ENCODE measurements at regions not wholly inside any gene's neighbourhood (a gene's known extent, or its start where the extent isn't known, plus 50 kb on each side); places are given as distances from the start of the nearest gene placed in this dataset.

GRCh38 chr4:1496116-1496642 lies 89.9 kb upstream of the NKX1-1 start:
- TF ChIP-seq CTCF (conservative IDR thresholded peaks at IDR 0.05) (no peak), ZFX (IDR thresholded peaks at IDR 0.05) (no peak)

Data from C4-2B (cell line).